ENCODE measurements at regions not wholly inside any gene's neighbourhood (a gene's known extent, or its start where the extent isn't known, plus 50 kb on each side); places are given as distances from the start of the nearest gene placed in this dataset.
"Not testable (repeated sequence)": the region's sequence is repeated elsewhere in the genome, so short reads cannot be mapped to it uniquely, and the experiment has no call there.

GRCh38 chr7:68865351-68866199, 732.7 kb upstream of the AUTS2 start:
- no peak for TF ChIP-seq CTCF (conservative IDR thresholded peaks at IDR 0.05)
- no peak overlapping the region for H3K27ac ChIP-seq

- no peak for TF ChIP-seq CTCF (conservative IDR thresholded peaks at IDR 0.05)
- H3K27ac ChIP-seq = no peak overlapping the region
These were observed 732.1 kb upstream of the AUTS2 start for GRCh38 chr7:68866200-68866570.

GRCh38 chr7:68866721-68867120, 731.6 kb upstream of the AUTS2 start:
- H3K27ac ChIP-seq = not testable (repeated sequence)

GRCh38 chr7:68868978-68869377, 729.3 kb upstream of the AUTS2 start:
- TF ChIP-seq CTCF (conservative IDR thresholded peaks at IDR 0.05) = no peak
- H3K27ac ChIP-seq = no peak overlapping the region

GRCh38 chr7:68873616-68874015, 724.7 kb upstream of the AUTS2 start:
- no peak overlapping the region for H3K27ac ChIP-seq
- TF ChIP-seq CTCF (conservative IDR thresholded peaks at IDR 0.05) = no peak

- TF ChIP-seq CTCF (conservative IDR thresholded peaks at IDR 0.05) = no peak
- no peak overlapping the region for H3K27ac ChIP-seq
These were observed 722.4 kb upstream of the AUTS2 start for GRCh38 chr7:68875857-68876256.

GRCh38 chr7:68887116-68887515, 711.2 kb upstream of the AUTS2 start:
- H3K27ac ChIP-seq = not testable (repeated sequence)

- no peak overlapping the region for H3K27ac ChIP-seq
- no peak for TF ChIP-seq CTCF (conservative IDR thresholded peaks at IDR 0.05)
These were observed 709.3 kb upstream of the AUTS2 start for GRCh38 chr7:68888971-68889385.

Measured in VCaP (cell line).